NCI-H510A treated with DMSO at 0.1 percent for 48 hours (cell line): ENCODE measurements at regions not wholly inside any gene's neighbourhood (a gene's known extent, or its start where the extent isn't known, plus 50 kb on each side); places are given as distances from the start of the nearest gene placed in this dataset.

Experiments
- DNase-seq: peaks from one replicate; lab custom pipeline; 2025; lab: John Stamatoyannopoulos, UW

GRCh38 chr1:157189096-157189495 lies 50.9 kb upstream of the ETV3 start:
- DNase-seq: no peak
